HL-60 (cell line): ENCODE measurements at regions not wholly inside any gene's neighbourhood (a gene's known extent, or its start where the extent isn't known, plus 50 kb on each side); places are given as distances from the start of the nearest gene placed in this dataset.

Experiments used
- CTCF ChIP-seq: IDR thresholded peaks from one replicate; pipeline ENCODE4 v1.5.1; 2011; ENCODE audit warnings: low read length, control low read depth, inconsistent platforms; ENCODE audit not compliant: insufficient read depth
- POLR2AphosphoS5 ChIP-seq: IDR thresholded peaks from 2 replicates; pipeline ENCODE4 v1.6.1; 2012; ENCODE audit warnings: low read depth
- SPI1 ChIP-seq: IDR thresholded peaks from 2 replicates; pipeline ENCODE4 v1.6.1; 2012; ENCODE audit warnings: low read depth, mild to moderate bottlenecking, borderline replicate concordance
- TF ChIP-seq, protein P1 (sequence below): IDR thresholded peaks from 2 replicates; pipeline ENCODE4 v1.6.1; 2012; ENCODE audit warnings: low read depth; ENCODE audit not compliant: insufficient replicate concordance

DNA sequence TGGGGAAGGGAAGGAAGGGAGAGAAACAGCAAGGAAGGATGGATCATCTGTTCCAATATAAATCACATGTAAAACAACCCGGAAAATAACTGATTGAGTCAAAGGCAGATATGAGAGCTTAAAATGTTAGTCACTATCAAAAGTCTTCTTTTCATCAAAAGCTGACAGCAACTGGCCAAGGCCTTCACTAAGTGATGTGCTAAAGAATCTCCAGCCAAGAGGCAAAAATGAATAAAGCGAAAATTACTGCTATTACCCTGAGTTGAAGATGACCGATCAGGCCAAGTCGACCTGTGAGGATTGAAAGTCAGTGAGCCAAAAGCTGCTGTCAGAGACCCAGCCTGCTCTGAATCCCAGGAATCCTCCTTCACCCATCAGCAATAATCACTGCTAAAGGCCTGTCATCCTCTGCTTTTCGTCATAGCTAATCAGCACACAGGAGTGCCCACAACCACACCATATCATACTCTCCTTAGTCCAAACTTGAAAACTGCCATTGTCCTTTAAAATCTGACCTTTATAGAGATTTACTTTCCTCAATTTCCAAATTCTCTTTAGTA, 736.9 kb downstream of the TLE1 start:
- TF ChIP-seq CTCF (no peak), POLR2AphosphoS5 (no peak), SPI1 (no peak)
- TF ChIP-seq, protein P1, sequence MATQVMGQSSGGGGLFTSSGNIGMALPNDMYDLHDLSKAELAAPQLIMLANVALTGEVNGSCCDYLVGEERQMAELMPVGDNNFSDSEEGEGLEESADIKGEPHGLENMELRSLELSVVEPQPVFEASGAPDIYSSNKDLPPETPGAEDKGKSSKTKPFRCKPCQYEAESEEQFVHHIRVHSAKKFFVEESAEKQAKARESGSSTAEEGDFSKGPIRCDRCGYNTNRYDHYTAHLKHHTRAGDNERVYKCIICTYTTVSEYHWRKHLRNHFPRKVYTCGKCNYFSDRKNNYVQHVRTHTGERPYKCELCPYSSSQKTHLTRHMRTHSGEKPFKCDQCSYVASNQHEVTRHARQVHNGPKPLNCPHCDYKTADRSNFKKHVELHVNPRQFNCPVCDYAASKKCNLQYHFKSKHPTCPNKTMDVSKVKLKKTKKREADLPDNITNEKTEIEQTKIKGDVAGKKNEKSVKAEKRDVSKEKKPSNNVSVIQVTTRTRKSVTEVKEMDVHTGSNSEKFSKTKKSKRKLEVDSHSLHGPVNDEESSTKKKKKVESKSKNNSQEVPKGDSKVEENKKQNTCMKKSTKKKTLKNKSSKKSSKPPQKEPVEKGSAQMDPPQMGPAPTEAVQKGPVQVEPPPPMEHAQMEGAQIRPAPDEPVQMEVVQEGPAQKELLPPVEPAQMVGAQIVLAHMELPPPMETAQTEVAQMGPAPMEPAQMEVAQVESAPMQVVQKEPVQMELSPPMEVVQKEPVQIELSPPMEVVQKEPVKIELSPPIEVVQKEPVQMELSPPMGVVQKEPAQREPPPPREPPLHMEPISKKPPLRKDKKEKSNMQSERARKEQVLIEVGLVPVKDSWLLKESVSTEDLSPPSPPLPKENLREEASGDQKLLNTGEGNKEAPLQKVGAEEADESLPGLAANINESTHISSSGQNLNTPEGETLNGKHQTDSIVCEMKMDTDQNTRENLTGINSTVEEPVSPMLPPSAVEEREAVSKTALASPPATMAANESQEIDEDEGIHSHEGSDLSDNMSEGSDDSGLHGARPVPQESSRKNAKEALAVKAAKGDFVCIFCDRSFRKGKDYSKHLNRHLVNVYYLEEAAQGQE = no peak
